ENCODE measurements at regions not wholly inside any gene's neighbourhood (a gene's known extent, or its start where the extent isn't known, plus 50 kb on each side); places are given as distances from the start of the nearest gene placed in this dataset.

- DNase-seq (ENCODE audit: low read depth) = no peak
Measured at GRCh38 chr4:136841526-136841925, 690.8 kb downstream of the PCDH18 start.

- DNase-seq (ENCODE audit: low read depth) = no peak
Measured at GRCh38 chr4:136838607-136839006, 693.7 kb downstream of the PCDH18 start.

GRCh38 chr4:136831553-136831952 is 700.7 kb downstream of the PCDH18 start:
- DNase-seq (ENCODE audit: low read depth) = no peak

- DNase-seq (ENCODE audit: low read depth) = no peak
Measured at GRCh38 chr4:136829280-136829679, 703.0 kb downstream of the PCDH18 start.

- DNase-seq (ENCODE audit: low read depth) = no peak
Measured at GRCh38 chr4:136823020-136823419, 709.3 kb downstream of the PCDH18 start.

GRCh38 chr4:136818811-136819330 is 713.4 kb downstream of the PCDH18 start:
- no peak for DNase-seq (ENCODE audit: low read depth)

- DNase-seq (ENCODE audit: low read depth) = no peak
Measured at GRCh38 chr4:136812100-136812880, 720.0 kb downstream of the PCDH18 start.

GRCh38 chr4:136811496-136812077 is 720.7 kb downstream of the PCDH18 start:
- no peak for DNase-seq (ENCODE audit: low read depth)

- DNase-seq (ENCODE audit: low read depth) = no peak
Measured at GRCh38 chr4:136810626-136811025, 721.7 kb downstream of the PCDH18 start.

GRCh38 chr4:136806844-136807243 is 725.5 kb downstream of the PCDH18 start:
- DNase-seq (ENCODE audit: low read depth) = no peak

- no peak for DNase-seq (ENCODE audit: low read depth)
Measured at GRCh38 chr4:136805617-136806016, 726.7 kb downstream of the PCDH18 start.

GRCh38 chr4:136803433-136803832 is 728.9 kb downstream of the PCDH18 start:
- no peak for DNase-seq (ENCODE audit: low read depth)

- no peak for DNase-seq (ENCODE audit: low read depth)
Measured at GRCh38 chr4:136800248-136800647, 732.0 kb downstream of the PCDH18 start.

GRCh38 chr4:136796953-136797352 is 735.3 kb downstream of the PCDH18 start:
- no peak for DNase-seq (ENCODE audit: low read depth)

GRCh38 chr4:136793848-136794247 is 738.4 kb downstream of the PCDH18 start:
- no peak for DNase-seq (ENCODE audit: low read depth)

- no peak for DNase-seq (ENCODE audit: low read depth)
Measured at GRCh38 chr4:136784326-136784725, 748.0 kb downstream of the PCDH18 start.

GRCh38 chr4:136769717-136770116 is 762.6 kb downstream of the PCDH18 start:
- no peak for DNase-seq (ENCODE audit: low read depth)

GRCh38 chr4:136768925-136769275 is 763.4 kb downstream of the PCDH18 start:
- no peak for DNase-seq (ENCODE audit: low read depth)

- no peak for DNase-seq (ENCODE audit: low read depth)
Measured at GRCh38 chr4:136768213-136768924, 763.9 kb downstream of the PCDH18 start.

- DNase-seq (ENCODE audit: low read depth) = no peak
Measured at GRCh38 chr4:136763919-136764318, 768.4 kb downstream of the PCDH18 start.

- no peak for DNase-seq (ENCODE audit: low read depth)
Measured at GRCh38 chr4:136755531-136755916, 776.8 kb downstream of the PCDH18 start.

- DNase-seq (ENCODE audit: low read depth) = no peak
Measured at GRCh38 chr4:136754810-136755530, 777.3 kb downstream of the PCDH18 start.
